DMS 273 treated with DMSO at 0.1 percent for 48 hours (cell line): ENCODE measurements at regions not wholly inside any gene's neighbourhood (a gene's known extent, or its start where the extent isn't known, plus 50 kb on each side); places are given as distances from the start of the nearest gene placed in this dataset.
"Not testable (repeated sequence)": the region's sequence is repeated elsewhere in the genome, so short reads cannot be mapped to it uniquely, and the experiment has no call there.

Source experiments
- DNase-seq: peaks from one replicate; lab custom pipeline; 2025; lab: John Stamatoyannopoulos, UW

DNA sequence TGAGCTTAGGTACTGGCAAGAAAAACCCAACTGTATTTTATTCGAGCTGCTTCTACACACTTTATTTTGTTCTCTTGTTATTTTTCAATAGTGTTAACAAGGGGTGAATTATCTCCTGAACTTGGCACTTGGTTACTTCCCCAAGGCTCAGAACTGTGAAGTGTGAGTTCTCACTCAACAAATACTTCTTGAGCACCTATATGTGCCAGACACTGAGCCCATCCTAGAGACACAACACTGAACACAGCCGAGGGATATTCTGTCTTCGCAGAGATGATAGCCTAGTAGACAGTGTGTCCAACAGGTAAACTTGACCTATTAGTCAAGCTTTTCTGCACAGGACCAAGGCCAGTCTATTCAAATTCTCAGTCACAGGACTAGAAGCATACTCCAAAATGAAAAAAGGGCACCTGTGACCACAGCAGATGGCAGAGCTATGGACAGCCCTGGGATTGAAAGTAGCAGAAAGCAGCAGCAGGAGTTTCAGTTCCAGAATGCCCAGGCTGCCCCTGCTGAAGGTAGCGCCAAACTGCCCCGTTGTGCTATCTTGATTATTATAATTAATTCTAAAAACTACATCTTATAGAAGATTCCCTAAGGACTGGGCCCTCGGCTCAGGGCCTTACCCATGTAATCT lies 77.8 kb upstream of the TAB2 start:
- DNase-seq, result no peak

DNA sequence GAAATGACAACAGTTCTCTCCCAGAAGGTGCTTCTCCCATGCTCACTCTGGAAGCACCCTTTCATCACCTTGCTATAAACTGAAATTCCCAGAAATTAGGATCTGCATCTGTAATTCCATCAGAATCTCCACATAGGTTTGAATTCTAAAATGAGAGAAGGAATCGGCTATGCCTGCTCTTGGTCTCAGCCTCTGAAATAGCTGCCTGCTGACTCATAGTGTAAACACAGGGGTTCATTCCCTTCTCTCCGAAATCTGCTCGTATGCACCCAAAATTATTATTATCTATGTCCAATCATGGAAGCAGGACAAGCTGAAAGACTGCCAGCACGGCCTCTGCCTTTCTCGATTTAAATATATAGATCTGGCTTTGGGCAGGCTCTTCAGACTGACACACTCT lies 74.6 kb upstream of the TAB2 start:
- DNase-seq, result no peak

DNA sequence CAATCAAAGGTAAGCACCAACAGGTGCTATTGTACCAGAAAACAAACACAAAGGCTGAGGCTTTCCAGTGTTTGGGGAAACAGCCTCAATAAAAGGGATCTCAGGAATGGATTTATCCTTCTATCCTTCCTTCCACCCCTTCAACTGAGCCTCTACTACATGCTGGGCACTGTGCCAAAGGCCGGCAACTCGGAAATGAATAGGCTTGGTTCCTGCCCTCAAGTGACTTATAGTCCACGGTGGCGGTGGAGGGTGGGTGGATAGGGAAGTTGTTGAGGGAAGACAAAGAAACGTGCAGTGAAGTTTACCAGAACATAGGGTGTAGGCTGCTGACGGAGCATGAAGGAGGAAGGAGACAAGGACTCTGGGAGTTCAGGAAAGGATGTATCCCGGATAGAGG lies 73.4 kb upstream of the TAB2 start:
- no peak for DNase-seq

DNA sequence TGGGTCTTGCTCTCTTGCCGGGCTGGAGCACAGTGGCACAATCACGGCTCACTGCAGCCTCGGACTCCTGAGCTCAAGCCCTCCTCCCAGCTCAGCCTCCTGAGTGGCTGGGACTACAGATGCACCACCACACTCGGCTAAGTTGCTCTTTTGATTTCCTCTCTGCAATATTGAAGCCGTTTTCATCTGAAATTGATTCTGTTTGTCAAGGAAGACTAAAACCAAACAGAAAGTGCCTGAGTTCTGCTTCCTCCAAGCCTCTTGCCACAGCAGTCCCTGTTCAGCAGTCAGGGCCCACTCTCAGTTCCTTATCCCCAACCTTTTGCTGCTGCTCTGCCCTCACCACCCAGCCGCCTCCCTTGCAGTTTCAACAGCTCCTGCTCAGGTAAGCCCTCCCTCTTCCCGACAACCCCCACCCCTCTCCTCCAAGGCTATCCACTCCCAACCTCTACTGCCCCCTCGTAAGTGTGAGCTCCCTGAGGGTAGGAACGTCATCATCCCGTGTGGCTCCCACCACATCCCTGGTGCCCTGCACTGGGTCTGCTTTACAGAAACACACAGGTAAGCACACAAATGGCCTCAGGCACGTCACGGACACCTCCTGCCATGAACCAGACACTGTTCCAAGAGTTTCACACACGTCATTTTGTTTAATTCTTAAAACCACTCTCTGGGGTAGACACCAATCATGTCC lies 70.7 kb upstream of the TAB2 start:
- no peak for DNase-seq

DNA sequence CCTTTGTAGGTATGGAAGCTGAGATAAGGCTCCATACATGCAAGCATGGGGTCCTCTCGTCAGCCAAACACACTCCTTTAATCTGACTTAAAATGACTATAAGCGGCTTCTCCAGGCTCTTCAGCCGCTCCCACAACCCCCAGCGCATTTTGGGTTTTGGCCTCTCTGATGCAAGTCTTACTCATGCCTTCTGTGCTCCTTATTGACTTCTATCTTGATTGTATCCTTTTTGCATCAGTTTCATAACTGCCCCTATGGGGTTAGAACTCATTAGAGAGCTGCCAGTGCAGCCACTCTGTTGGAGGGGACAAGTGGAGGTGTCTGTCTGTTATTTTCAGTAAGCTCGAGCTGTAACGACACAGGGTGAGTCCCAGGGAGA lies 70.1 kb upstream of the TAB2 start:
- no peak for DNase-seq

DNA sequence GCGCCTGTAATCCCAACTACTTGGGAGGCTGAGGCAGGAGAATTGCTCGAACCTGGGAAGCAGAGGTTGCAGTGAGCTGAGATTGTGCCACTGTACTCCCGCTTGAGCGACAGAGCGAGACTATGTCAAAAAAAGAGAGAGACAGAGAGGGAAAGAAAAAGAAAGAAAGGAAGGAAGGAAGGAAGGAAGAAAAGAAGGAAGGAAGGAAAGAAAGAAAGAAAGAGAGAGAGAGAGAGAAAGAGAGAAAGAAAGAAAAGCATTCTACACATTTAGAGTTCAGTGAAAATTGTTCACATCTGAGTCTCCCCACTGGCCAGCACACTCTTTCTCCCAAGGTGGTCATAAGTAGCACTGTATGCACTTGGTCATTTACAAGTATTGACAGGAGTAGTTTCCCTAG lies 69.2 kb upstream of the TAB2 start:
- not testable (repeated sequence) for DNase-seq

DNA sequence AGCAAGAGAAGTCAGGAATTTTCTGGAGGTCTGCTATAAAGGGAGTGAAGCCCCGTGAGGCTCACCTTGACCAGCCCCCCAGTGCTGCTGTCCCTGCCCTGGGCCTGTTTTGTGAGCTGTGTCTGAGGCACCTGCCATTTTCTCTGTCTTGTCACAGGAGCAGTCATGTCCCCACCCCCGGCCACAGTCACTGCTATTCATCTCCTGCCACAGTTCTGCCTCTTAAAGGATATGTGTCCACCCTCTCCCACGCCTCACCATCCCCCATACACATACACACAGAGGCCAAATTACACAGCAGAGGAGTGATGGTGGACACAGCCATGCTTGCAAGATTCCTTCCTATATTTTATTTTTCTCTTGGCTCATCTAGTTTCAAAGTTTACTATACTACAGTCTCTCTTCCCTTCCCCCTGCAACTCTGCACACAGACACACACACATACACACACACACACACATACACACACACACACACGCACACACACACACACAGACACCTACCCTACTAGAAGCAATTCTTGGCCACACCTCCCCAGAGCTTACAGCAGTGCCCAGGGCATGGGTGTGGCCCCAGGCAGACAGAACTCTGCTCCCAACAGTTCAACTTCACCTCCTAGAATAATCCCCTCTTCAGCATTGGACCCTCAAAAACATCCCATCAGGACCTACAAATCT lies 68.7 kb upstream of the TAB2 start:
- DNase-seq, result no peak

DNA sequence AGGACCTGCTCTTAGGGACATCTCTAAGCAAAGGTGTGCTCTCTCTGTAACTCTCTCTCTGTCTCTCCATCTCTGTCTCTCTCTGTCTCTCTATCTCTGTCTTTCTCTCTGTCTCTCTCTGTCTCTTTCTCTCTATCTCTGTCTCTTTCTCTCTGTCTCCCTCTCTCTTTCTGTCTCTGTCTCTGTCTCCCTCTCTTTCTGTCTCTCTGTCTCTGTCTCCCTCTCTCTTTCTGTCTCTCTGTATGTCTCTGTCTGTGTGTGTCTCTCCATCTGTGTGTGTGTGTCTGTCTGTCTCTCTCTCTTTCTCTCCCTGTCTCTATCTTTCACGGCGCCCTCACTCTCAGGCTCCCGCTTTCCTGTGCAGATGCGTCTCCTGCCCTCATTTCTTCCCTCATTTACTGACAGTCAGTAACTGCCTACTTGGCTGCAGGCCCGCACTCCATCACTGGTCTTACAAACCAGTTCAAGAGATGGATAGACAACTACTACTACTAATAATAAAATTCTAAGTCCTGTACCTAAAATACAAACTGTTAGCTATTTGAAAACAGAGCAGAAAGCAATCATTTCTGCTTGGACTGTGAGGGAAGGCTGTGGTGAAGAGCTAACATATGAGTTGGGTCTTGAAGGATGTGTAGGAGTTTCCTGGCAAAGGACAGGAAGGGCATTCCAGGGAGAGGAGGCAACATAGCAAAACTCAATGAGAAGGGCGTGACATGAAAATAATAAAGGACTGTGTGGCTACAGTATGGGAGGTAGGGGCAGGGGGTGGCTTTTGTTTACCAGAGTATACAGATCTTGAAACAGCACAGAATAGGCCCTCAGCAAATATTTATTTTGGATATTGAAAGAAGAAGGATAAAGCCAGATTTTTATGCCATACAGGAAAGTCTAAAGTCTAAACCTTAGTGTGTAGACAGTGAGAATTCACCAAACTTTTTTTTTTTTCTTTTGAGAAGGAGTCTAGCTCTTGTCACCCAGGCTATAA lies 67.8 kb upstream of the TAB2 start:
- DNase-seq, result no peak

DNA sequence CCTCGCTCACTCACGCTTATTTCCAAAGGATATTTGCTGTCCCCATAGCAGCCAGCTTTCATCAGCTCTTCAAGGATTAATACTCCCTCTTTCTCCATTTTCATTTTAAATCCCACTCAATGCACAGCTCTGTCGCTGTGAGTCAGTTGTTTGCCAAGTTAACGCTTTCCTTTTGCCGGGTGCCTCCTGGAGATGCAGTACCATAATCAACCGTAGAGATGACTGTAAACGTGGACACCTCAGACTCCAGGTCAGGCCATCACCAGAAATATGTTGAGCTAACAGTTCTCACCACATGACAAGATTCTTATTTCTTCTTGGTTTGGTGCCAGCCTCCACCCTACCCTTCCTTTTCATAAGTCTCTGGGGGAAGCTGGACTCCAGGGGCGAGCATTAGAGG lies 66.6 kb upstream of the TAB2 start:
- no peak for DNase-seq

DNA sequence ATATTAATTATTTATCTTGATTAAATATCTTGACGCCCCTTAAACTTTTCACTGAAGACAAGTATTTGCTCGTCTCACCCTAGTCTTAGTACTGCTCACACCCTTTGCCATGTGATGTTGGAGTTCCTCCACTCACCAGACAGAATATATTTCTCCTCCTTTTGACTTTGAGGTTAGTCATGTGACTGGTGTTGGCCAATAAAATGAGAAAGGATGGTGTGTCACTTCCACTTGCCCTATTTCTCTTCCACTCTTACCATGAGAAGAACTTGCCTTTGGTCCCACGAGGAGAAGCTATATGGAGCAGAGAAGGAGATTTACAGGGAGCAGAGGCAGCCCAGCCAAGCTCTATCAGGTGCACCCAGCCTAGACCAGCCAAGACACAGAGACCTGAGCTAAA lies 64.9 kb upstream of the TAB2 start:
- DNase-seq, result no peak

DNA sequence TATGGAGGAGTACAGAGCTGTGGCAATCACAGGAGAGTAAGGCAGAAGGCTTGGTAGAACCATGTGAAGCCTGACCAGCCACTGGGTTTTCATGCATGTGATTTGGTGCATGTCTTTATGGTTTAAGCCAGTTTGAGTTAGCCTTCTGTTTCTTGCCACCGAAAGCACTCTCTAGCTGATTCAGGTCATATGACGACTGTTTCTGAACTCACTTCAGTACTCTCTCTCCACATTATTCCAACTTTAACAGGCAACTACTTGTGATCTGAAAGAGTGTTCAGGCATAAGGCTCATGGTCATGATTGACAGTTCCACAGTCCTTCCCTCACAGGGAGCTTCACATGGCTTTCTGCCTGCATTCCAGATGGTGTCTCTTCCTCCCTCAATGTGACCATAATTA lies 63.3 kb upstream of the TAB2 start:
- no peak for DNase-seq

DNA sequence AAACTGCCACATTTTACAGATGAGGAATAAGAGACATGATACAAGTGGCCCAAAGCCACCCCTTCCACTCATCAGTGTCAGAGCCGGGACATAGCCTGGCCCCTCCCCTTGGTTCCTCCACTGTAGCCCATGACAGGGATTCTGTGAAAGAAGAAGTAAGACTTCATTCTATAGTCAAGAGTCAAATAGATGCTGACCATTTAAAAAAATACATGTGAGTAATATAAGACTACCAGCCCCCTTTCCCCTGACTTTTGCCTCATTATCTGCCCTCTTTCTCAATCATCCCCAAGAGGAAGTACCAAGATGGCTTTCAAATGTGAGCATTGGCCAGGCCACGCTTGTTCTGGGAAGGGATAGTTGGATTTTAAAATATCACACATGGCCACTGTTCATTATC lies 57.8 kb upstream of the TAB2 start:
- no peak for DNase-seq

DNA sequence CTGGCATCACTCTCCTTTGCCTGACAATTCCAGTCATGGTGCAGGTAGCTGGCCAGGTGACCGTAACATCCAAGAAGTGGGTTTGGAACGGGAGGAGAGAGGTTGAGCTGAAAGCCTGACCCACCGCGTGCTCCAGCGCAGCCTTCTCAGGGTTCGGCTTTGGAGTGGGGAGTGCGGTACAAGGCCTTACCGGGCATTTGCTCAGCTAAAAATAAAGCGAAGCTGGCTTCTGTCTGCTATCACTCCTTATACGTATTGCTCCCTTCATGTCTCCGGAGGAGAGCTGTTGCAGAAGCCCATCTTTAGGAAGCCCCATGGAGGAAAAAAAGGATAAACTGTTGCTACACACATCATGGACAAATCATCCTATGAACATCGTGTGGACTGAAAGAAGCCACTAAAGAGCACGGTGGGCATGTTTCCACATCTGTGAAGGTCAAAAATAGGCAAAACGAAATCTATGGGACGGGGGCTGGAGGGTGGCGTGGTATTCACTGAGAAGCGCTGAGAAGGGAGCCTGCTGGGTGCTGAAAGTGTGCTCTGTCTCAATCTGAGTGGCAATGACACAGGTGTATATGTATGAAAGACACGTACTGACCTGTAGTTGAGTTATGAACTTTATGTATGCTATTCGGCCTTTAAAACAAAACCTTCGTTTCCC lies 57.2 kb upstream of the TAB2 start:
- no peak for DNase-seq

DNA sequence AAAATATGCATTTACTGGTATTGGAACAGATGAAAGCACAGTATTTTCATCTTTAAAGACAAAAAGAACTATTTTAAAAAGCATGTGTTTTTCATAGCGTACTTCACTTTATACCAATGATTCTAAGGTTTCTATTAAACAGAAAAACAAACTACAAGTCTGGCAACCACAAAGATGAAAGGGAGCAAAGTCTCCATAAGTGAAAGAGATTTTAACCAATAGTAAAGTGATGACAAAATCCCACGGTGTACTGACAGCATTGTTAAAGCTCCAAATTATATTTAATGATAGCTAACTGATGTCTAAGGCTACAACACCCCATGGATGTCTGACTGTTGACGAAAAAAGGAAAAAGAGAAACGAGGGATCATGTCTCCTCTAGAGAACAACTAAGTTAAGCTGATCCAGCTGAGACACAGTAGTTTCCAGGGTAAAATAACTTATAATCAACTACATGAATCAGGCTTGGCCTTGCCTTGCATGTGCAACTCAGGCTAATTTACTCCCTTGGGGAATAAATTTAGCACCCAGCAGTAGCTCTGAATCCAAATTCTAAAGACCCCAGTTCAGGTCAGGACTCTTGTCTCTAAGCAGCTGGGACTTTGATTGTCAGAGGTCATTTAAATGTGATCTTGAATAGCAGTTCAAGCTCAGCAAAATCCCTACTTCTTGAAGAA lies 56.0 kb upstream of the TAB2 start:
- no peak for DNase-seq

DNA sequence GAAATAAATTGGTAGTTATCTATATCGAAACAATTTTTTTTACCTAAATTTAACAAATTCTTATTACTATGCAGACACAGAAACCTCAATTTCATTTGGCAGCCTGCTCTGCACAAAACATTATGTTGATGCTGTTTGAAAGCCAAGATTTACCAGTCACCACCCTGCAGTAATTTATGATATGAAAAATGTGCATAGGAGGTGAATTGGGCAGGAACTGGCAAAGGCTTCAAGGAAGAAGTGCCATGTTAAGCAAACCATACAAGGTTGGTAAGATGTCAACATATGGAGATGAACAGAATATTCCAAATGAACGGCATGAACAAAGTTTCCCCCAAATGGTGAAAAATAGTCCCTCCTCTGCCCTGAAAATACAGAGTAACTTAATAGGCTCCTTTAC lies 54.2 kb upstream of the TAB2 start:
- DNase-seq, result no peak

DNA sequence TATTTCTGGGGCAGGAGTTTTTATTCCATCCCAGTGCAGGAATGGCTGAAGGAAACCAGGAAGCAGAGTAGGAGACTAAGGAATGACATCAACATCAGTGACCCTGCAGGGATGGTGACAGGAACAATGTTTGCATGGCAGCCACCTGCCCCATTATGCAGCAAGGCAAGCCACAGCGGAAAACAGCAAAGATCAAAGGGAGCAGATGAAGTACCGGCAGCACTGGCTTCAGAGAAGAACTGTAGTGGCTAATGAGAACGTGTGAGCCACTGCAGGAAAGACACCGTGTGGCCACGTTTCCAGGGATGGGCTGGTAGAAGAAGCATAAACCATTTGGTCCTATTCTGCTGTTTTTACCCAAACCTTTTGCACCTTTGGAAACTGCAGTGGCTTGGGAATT lies 52.9 kb upstream of the TAB2 start:
- no peak for DNase-seq

DNA sequence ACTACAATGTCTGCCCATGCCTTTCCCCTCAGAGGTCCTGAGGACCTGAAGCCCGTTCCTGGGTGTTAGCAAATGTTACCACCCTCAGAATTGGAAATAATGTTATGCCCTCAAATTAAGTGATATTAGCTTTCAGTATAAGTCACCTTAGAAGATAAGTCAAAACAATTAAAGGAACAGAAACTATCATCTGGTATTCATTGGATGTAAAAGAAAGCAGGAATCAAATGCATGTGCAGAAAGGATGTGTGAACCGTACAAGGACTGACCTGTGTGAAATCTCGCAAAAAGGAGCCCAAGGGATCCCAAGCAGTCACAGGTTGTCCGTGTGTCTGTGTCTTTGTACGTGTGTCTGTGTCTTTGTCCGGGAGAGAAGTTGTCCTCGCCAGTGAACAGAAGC lies 51.6 kb upstream of the TAB2 start:
- DNase-seq, result no peak

DNA sequence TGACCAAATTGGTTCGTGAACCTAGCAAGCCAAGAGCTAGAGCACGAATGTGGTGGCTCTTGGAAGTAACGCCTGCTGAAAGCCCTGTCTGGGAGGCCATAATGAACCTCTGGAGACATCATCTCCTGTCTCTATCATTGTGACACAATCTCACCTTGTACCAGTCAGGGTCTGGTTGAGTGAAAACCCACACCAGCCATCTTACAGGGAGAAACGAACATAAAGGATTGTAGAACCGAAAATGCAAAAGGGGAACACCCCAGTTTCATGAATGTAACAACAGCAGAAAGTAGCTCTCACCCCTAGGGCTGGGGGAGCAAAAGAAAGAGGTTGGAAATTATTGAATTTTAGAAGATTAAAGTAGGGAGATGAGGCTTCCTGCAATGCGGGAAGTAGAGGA lies 50.9 kb upstream of the TAB2 start:
- DNase-seq, result no peak

DNA sequence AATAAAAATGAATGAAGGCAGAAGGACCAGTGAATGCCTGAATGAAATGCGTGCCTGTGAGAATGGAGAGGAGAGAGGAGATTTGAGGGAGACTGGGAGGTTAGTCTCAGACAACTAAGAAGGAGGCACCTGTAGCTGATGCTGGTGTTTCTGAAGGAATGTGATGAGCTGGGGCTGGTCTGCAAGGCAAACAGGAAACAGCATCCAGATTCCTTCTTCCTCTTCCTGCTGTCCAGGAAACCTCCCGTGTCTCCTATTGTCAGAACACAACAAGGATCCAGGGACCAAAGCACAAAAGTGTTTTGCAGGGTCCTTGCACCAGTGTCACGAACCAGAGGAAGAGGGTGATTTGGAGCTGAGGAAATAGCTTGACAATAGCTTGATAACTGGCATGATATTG lies 50.4 kb upstream of the TAB2 start:
- DNase-seq, result no peak

DNA sequence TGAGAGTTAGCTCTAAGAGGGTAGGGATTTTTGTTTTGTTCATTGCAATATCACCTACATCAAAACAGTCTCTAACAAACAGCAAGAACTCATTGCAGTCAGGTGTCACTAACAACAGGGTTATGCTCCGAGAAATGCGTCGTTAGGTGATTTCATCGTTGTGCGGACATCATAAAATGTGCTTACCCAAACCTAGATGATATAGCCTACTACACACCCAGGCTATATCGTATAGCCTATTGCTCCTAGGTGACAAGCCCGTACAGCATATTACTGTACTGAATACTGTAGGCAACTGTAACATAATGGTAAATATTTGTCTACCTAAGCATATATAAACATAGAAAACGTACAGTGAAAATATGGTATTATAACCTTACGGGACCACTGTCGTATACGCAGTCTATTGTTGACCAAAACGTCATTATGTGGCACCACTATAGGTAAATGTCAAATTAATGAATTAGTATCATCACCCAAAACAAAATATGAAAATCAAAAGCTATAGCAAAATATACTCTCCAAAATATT lies 49.9 kb upstream of the TAB2 start:
- DNase-seq, result no peak
